Fibroblast of pulmonary artery (primary cell): ENCODE measurements at regions not wholly inside any gene's neighbourhood (a gene's known extent, or its start where the extent isn't known, plus 50 kb on each side); places are given as distances from the start of the nearest gene placed in this dataset.

Experiments used
- DNase-seq: peaks from one replicate; pipeline ENCODE4 v3.0.0-alpha.2; 2010; ENCODE audit warnings: low read depth
- H3K4me3 ChIP-seq: replicated peaks from 2 replicates; pipeline ENCODE4 v1.5.1; 2011; ENCODE audit warnings: low read depth, mild to moderate bottlenecking, control low read depth, low read length, moderate library complexity
- TF ChIP-seq, protein P1 (sequence below): IDR thresholded peaks from 2 replicates; pipeline ENCODE4 v1.5.1; 2011; ENCODE audit warnings: mild to moderate bottlenecking, control low read depth, low read length, inconsistent platforms; ENCODE audit errors: missing control alignments

DNA sequence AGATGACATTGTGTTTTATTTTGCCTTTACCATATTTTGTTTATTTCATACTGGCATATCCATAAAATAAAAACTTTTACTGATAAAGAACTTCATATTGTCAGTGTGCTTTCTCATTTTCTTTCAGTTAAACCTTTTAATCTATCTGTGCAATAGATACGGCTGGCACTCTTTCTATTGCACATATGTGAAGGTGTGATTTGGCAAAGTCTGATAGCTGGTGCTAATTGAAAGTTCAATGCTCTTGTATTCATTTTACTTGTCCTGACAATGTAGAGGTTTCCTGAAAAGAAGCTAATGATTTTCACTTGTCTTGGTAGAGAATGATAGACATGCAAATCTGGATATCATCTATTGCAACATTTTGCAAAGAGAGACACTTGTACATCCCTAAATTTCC is 467.0 kb downstream of the NSUN3 start:
- no peak for DNase-seq
- H3K4me3 ChIP-seq: no peak overlapping the region
- TF ChIP-seq, protein P1, sequence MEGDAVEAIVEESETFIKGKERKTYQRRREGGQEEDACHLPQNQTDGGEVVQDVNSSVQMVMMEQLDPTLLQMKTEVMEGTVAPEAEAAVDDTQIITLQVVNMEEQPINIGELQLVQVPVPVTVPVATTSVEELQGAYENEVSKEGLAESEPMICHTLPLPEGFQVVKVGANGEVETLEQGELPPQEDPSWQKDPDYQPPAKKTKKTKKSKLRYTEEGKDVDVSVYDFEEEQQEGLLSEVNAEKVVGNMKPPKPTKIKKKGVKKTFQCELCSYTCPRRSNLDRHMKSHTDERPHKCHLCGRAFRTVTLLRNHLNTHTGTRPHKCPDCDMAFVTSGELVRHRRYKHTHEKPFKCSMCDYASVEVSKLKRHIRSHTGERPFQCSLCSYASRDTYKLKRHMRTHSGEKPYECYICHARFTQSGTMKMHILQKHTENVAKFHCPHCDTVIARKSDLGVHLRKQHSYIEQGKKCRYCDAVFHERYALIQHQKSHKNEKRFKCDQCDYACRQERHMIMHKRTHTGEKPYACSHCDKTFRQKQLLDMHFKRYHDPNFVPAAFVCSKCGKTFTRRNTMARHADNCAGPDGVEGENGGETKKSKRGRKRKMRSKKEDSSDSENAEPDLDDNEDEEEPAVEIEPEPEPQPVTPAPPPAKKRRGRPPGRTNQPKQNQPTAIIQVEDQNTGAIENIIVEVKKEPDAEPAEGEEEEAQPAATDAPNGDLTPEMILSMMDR: no peak

DNA sequence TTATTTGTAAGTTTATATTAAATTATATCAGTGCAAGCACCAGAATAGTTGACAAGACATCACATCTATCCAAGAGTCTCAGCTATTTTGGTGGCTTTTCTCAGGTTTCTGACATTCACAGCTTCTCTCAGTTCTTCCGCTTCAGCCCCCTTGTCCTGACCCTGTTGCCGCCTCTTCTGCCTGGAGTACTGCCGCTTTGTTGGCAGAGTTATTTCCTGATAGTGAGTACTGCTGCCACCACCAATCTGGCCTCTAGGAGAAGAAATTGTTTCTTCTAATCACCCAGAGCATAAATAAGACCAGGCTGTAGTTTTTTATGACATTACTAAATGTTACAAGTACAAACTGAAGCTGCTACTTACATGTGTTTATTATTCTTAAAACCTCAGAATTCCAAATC is 470.1 kb downstream of the NSUN3 start:
- TF ChIP-seq, protein P1: no peak
- no peak overlapping the region for H3K4me3 ChIP-seq
- no peak for DNase-seq

DNA sequence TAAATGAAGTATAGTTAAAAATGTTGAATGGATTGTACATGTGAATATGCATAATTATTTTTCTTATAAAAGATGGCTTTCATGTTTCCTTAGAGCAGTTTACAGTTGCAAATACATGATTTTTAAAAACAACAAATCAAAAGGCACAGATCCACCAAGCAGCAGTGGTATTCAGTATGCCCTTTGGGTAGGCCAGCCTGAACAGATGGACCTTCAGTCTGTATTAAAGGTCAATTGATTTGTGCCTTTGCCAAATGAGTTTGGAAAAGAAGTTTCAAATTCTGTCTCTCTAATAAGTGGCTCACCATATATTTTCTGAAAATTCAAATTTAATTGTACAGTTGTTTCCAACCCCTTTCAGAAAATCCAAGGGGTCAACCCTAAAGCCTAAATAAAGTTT is 477.1 kb downstream of the NSUN3 start:
- no peak for DNase-seq
- TF ChIP-seq, protein P1: no peak
- H3K4me3 ChIP-seq: no peak overlapping the region

DNA sequence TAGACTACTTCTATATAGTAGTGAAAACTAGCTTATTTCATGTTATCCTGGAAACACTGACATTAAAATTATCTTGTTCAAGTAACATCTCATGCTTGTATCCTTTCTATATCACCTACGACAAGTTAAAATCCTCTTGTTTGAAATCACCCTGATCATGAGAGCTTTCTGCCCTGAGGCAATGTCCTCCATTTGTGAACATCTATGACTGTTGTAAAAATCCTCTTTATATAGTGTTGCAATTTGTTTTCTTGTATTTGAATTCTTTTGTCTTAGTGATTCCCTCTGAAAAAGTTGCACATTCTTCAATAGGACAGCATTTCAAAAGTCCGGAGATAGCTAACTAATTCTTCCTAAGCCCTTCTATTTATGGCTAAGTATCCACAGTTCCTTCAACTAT is 480.3 kb downstream of the NSUN3 start:
- TF ChIP-seq, protein P1: no peak
- H3K4me3 ChIP-seq: no peak overlapping the region
- no peak for DNase-seq

DNA sequence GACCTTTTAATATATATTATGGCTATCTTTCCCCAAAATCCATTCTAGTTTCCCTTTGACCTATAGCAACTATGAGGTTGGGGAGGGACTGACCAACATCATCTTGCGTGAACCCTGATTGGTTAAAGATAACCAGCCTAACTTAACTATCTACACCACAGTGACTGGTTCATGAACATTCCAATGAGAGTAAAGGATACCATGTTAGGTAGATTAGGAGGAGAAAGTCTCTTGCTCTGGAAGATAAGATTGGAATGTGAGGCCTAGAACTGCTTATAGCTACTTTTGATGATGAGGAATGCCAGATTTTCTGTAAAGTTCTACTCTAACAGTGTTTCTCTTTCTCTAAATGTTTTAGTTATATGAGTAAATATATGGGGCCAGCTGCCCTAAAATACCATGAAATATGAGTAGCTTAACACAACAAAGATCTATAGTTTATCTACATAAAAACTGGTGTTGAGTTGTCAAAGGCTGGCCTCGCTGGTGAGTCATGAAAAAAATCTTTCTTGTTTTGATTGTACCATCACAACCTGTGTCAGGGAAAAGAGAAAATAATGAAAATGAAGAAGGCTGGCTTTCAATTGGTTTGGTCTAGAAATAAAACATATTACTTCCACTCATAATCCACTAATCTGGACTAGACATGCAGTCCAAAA is 481.4 kb downstream of the NSUN3 start:
- DNase-seq: no peak
- no peak overlapping the region for H3K4me3 ChIP-seq
- TF ChIP-seq, protein P1: no peak

DNA sequence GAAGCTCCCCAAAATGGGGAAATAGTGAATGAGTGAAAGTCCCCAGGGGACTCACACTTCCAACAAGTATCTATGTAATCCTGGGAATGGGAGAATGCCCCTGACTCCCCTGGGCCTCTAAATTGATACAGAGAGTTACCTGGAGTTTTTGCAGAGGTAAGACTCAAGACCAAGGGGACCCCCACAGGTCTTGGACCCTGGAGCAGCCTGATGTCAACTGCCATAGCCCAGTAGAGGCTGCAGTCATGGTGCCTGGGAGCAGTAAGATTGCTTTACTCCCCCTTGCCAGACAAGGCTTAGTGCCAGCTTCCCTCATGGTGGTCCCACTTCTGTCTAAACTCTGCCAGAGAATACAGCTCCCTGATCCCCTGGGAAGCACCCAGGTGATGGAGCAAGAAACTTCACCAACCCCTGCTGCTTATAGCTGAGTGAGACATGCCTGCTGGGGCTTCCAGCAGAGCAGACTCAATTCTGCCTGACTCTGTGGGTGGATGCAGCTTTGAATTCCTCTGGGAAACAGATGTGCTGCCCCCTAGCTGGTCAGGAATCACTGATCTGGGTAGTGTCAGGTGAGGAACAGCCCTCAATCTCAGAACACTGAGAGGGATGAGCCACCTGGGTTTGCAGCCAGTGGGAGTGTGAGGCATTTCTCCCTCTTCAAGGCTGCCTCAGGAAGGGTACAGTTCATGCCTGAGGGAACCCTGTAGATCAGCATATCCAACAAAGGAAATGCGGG is 485.9 kb downstream of the NSUN3 start:
- TF ChIP-seq, protein P1: no peak
- H3K4me3 ChIP-seq: no peak overlapping the region
- no peak for DNase-seq
